DMS 273 treated with DMSO at 0.1 percent for 48 hours (cell line): ENCODE measurements at regions not wholly inside any gene's neighbourhood (a gene's known extent, or its start where the extent isn't known, plus 50 kb on each side); places are given as distances from the start of the nearest gene placed in this dataset.
"Not testable (repeated sequence)": the region's sequence is repeated elsewhere in the genome, so short reads cannot be mapped to it uniquely, and the experiment has no call there.

Experiments
- DNase-seq: peaks from one replicate; lab custom pipeline; 2025; lab: John Stamatoyannopoulos, UW

DNA sequence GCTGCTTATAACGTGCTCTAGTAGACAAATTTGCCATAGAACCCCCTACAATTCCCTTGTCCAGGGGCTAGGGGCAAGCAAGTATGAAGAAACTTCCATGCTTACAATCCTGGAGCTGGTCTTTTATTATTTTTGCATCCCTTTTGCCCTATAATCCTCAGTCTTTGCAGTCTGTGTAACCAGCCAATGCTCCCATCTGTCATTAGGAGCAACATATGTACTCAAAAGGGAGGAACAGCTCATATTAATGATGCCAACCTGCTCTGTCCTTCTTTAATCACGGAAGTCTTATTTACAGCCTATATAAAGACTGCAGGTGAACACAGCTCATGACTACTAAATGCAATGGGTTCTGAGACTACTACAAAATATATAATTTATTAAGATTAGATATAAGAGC lies 263.3 kb downstream of the ZIC1 start:
- DNase-seq, result no peak

DNA sequence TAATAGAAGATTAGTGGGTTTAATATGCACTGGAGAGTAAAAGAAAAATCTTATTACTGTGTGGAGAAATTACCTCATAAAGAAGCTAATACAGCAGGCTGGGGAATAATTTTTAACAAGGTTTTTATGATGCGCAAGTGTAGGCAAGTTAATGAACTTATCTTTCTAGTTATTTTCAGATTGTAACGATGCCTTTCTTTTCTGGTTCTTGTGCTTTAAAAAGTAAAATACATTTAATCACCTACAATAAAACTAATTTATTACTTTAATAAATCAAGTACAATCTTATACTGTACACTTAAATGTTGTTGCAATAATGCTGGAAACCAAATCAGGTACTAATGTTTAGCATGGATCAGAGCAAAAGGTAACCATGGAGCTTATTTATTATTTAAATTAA lies 266.6 kb downstream of the ZIC1 start:
- no peak for DNase-seq

DNA sequence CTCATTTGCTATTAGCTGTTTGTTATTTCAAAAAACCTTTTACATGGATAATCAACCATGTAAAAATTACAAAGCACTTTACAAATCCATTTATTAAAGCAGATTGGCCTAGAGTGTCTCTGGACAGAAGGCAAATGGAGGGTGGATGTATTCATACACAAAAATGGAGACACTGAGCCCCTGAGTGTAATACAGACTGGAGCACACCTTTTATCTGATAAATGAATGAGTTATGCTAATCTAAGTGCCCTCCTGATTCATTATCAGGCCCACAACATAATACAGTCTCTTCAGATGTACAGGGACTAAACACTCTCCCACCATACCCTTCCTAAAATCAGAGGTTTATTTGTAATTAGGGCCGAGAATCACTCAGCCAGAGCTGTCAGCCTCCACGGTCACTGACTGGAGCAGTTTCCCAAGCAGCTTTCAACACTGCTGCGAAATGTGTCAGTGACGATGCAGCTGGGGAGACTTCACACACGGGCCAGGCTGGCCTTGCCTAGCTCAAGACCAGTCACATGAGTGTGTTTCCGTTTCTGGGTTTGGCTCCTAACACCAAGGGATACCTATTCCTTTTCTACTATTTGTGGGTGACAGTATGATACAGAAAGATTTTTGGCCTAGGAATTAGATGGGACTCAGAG lies 271.8 kb downstream of the ZIC1 start:
- no peak for DNase-seq

DNA sequence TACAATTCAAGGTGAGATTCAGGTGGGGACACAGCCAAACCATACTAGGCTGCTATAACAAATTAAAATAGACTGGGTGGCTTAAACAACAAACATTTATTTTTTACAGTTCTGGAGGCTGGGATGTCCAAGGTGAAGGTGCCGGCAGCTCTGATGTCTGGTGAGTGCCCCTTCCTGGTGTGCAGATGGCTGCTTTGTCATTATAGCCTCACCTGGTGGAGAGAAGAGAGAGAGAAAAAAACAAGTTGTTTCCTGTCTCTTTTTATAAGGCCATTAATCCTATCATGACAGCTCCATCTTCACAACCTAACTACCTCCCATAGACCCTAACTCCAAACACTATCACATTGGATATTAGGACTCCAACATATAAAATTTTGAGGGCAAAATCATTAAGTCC lies 279.7 kb downstream of the ZIC1 start:
- no peak for DNase-seq

DNA sequence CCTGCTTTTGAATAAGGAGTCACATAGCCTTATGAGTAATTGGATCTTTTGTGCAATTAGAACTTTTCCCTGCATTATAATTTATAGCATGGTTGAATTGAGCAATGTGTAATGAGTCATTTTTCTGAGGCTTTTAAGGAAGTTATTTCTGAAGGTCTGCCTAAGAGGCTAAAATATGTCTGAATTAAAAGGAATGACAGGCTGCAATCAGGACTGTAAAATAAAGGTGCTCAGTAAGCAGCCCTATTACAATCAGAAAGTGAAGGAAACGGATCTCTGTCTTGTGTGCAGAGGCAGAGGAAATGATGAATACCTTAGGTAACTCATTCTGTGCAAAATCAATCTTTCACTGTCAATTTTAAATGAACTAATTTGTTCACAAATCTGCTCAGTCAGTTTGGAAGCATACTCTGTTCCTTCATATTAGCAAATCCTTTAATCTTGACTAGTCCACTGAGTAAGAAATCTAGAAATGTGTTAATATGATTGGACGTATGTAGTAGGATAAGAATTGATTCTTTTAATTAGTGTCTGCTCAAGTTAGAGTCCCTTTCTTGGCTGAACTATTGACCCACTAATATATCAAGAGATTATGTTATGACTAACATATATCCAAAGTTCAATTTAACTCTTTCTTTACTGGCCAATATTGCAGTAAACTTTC lies 290.1 kb downstream of the ZIC1 start:
- DNase-seq, result no peak

DNA sequence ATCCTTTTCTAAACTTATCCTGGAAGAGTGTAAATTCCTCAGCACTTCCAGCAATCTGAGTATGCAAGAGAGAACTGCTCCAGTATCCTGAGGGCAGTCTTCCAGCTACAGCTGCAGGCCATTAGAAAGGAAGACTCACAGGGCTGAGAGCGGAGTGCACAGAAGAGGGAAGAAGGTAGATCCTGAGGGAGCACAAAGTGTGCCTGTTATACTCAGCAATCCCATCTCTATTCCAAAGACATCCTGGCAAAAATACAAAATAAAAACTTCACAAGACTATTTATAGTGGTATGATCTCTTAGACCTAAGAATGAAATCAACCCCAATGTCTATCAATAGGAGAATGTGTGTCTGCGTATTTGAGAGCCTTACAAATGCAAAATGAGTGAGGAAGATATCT lies 292.0 kb downstream of the ZIC1 start:
- DNase-seq, result no peak

DNA sequence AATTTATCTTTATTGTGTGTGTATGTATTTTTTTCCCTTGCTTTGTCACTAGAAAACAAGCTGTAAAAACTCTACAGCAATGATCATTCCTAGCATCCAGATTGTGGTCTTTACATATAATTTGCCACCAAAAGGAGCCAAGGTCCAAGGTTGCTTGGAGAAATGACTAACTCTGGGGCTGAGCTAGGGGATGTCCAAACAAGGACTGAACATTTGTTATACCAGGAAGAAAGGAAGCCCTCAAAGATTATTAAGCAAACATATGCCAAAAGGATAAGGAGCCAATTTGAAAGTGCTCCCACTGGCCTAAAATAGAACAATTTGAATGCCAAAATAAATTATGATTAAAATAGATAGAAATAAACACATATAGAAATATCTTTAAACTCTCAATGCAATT lies 293.3 kb downstream of the ZIC1 start:
- DNase-seq, result no peak

DNA sequence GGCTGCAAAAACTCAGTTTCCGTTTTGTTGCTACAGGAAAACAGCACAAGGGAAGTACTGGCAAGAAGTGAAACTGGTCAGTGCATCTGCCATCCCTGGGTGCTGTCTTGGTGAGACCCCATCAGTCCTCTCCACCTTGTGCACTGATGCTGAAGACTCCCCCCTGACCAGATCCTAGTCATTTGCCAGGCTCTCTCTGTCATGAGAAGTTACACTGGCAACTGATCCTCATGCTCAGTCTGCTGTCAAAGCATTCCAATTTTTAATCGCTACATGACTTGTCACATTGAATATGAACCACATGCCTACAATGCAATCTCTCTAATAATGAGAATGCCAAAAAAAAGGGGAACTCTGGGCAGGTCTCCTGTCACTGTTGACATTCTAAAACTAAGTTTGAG lies 296.5 kb downstream of the ZIC1 start:
- no peak for DNase-seq

DNA sequence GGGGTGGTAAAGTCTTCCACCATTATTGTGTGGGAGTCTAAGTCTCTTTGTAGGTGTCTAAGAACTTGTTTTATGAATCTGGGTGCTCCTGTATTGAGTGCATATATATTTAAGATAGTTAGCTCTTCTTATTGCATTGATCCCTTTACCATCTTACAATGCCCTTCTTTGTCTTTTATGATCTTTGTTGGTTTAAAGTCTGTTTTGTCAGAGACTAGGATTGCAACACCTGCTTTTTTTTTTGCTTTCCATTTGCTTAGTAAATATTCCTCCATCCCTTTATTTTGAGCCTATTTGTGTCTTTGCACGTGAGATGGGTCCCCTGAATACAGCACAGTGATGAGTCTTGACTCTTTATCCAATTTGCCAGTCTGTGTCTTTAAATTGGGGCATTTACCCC lies 301.6 kb downstream of the ZIC1 start:
- not testable (repeated sequence) for DNase-seq

DNA sequence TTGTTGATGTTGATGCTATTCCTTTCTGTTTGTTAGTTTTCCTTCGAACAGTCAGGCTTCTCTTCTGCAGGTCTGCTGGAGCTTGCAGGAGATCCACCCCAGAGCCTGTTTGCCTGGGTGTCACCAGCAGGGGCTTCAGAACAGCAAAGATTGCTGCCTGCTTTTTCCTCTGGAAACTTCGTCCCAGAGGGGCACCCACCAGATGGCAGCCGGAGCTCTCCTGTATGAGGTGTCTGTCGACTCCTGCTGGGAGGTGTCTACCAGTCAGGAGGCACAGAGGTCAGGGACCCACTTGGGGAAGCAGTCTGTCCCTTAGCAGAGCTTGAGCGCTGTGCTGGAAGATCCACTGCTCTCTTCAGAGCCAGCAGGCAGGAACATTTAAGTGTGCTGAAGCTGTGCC lies 303.2 kb downstream of the ZIC1 start:
- DNase-seq, result no peak

DNA sequence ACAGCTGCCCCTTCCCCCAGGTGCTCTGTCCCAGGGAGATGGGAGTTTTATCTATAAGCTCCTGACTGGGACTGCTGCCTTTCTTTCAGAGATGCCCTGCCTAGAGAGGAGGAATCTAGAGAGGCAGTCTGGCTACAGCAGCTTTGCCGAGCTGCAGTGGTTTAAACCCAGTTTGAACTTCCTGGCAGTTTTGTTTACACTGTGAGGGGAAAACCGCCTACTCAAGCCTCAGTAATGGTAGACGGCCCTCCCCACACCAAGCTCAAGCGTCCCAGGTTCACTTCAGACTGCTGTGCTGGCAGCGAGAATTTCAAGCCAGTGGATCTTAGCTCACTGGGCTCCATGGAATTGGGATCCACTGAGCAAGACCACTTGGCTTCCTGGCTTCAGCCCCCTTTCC lies 303.6 kb downstream of the ZIC1 start:
- DNase-seq, result not testable (repeated sequence)

DNA sequence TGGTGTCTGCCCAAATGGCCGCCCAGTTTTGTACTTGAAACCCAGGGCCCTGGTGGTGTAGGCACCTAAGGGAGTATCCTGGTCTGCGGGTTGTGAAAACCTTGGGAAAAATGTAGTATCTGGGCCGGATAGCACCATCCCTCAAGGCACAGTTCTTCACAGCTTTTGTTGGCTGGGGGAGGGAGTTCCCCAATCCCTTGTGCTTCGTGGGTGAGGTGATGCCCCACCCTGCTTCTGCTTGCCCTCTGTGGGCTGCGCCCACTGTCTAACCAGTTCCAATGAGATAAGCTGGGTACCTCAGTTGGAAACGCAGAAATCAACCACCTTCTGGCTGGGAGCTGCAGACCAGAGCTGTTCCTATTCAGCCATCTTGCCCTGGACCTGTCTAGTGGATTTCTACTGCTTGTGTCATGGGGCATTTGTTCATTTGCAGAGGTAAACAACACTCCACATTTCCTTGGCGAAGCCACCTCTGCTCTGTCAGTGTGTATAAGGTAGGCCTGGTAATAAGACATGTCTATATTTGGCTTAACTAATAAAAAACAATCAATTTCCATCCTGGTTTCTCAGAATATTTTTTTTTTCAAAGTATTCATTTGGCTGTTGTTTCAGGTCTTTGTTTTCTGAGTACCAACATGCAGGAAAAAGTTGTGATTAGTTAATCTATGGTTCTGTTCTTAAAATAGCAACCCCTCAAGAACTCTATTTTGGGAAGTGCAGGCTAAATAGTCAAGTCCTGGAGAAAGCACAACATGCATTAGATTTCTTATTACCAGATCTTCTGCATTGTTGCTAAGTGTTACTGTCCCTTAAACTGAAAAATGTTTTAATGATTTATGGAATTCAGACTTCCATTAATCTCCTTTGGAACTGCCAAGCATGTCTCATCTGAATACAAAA lies 304.3 kb downstream of the ZIC1 start:
- DNase-seq, result no peak

DNA sequence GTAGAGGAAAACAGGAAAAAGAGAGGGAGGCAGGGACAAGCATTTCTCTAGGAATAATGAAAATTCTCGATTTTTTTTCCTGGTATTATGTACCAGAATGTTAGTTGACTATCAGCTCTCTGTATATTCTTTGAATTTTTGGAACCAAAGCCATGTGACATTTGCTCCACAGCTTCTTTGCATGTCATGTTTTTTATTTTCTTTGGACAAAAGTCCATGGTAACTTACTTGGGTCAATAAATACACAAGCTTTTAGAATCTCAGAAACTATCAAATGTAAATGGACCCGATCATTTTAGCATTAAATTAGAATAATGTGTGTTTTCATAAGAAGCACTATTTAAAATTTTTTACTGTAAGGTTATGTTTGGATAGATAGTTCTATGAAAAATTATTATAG lies 320.5 kb downstream of the ZIC1 start:
- DNase-seq, result no peak

DNA sequence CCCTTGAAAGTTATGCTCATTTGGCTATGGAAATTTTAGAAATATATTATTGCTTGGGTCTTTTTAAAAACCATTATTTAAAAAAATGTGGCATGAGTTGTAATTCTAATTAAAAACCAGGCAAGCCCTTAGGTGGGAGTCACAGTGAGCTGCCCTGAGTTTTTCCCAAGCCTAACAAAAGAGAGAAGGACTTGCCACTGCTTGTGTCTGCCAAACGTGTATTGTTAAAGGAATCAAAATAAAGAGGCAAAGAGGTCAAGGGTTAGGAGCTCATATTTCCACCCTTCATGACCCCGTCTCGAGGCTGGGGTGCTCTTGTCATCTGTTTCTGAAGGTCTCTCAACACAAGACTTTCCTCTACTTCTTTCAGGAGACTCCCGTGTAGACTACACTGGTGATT lies 321.1 kb downstream of the ZIC1 start:
- DNase-seq, result no peak

DNA sequence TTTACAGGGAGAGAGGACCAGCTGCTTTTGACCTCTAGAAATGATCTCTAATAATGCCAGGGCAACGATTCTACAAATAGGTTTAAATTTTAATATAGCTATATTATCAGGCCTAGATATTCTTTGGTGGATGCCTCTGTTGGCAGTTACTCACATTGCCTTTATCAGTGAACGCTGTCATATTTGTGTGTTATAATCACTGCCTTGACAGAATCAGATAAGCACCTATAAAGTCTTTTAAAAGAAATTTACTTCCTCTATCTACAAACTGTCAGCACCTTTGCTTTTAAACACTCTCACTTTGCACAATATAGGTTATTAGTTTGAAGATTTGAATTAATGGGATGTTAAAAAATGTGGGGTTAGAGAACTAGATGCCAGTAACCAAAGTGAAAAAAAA lies 324.1 kb downstream of the ZIC1 start:
- no peak for DNase-seq

DNA sequence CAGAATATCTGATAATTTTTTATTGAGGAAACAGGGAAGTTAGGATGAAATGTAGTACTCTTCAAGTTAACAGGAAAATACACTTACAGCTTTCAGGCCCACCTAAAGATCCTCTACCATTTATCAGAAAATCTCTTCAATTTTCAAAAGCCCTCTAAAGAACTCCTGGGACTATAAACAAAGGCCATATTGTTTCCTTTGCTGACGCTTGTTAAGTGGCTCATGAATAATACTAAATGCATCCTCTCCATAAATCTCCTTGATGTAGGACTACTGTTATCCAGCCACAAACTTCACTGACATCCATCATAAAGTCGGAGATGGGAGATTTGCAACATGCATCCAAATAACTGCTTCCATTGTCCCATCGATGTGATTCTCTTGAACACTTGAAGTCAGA lies 326.5 kb downstream of the ZIC1 start:
- DNase-seq, result no peak

DNA sequence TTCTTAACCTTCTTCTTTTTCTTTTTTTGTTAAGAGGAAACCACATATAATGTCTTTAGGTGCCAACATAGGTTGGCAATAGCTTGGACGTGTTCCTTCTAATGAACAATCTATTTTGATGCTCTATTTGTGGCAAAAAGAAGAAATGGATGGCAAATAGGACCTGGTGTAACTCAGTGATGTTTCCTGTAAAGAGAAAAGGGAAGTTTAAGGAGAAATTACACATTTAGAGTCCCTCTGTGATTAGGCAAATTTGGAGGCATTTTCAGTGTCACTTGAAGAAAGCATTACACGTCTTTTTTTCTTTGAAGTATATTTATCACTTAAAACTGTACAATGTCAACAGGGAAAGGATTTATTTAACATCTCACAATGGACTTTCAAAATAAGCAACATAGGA lies 327.1 kb downstream of the ZIC1 start:
- no peak for DNase-seq

DNA sequence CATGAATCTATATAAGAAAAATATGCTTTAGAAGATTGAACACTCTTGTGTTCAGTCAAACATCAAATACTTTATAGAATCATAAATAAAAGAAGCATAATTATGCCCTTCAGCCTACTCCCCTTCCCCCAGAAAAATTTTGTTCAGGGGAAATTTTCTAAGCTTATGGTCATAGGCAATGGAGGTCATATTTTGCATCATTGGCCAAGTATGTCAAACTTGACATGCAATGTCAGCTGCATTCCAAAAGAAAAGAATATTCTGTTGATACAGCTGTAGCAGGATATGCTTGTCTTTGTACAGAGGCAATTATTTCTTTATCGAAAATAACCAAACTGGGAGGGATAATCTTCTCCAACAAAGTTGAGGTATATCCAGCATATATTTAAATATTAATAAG lies 328.2 kb downstream of the ZIC1 start:
- no peak for DNase-seq

DNA sequence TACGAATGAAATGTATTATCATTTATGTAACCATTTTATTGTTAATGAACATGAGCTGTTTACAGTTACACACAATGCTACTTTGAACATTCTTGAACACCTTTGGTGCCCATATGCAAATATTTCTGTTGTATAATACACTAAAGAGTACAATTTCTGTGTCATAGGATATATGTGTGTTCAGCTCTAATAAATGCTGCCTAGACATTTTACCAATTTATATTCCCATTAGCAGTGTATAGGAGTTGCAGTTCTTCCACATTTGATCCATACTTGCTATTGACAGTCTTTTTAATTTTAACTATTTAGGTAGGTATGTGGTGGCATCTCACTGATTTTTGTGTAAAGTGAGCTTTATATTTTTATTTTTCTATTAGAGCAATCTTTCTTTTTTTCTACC lies 331.8 kb downstream of the ZIC1 start:
- no peak for DNase-seq

DNA sequence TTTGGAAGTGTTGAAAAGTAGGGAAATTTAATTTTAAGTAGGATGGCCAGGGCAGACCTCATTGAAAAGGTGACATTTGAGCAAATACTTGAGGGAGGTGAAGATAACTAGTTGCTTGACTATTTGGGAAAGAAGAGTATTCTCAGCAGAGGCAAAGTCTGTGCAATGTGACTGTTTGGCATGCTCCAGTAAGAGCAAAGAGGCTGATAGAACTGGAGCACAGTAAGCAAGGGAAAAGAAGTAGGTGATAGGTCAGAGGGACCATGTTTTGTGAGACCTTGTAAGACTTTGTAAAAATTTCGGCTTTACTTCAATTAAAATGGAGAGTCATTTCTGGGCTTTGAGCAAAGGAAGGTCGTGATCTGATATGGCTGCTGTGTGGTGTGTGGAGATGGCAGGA lies 335.8 kb downstream of the ZIC1 start:
- DNase-seq, result no peak

DNA sequence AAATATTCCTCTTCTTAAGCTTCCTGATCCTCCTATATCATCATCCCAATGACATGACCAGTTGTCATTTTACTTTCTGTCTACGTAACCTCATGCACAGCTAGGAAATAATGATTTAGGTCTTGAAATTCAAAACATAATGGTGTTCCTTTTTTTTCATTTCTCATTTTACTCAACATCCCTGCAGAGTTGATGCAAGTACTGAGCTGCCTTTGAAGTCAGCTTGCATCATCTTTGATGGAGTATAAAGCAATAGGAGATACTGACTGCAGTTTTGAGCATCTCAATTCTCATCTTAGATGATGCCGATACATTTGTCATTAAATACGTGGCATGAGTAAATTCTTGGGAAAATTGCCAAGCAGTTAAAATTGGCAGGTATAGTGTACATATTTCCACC lies 346.1 kb downstream of the ZIC1 start:
- no peak for DNase-seq

DNA sequence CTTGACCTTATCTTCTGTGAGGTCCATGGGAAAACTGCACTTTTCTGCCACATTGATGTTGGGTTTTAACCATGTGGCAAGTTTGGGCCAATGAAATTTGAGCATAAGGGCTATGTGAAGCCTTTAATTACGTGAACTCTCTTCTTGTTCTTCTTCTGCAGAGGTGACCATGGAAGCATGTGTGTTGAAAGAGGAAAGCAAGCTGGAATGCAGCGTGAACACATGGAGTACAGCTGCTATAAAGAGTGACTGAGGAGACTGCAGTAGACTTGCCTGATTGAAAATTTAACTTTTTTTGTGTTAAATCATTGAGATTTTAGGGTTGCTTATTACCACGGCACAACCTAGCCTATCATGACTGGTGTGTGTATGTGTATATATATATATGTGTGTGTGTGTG lies 347.3 kb downstream of the ZIC1 start:
- no peak for DNase-seq

DNA sequence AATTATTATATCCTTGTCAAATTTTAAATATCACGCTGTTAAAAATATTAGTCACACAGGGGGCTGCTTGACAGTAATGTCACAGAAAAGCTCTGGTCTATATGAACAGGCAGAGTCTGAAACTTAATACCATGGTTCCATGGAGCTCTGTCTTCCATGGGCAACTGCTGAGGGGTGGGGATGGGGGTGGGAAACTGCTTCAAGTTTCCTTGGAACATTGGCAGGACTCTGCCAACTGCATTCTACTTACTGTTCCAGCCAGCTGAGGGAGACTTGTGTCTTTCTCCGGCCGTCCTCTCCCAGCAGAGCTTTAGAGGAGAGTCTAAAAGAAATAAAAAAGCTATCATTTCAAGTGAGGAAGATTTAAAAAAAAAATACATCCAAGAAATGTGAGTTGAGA lies 348.7 kb downstream of the ZIC1 start:
- no peak for DNase-seq
